IMR-90 (cell line): ENCODE measurements at regions not wholly inside any gene's neighbourhood (a gene's known extent, or its start where the extent isn't known, plus 50 kb on each side); places are given as distances from the start of the nearest gene placed in this dataset.

ENCODE experiments used
- ATAC-seq: fragments of 200-7000 bp; cut with Tn5 transposase; 2 replicates; pipeline ENCODE4 v1.9.1; 2020; ENCODE audit warnings: low read depth, mild to moderate bottlenecking, moderate library complexity
- BruUV-seq: library from RNA; stranded (reverse); fragments of 400-500 nt; replicated peaks from 2 replicates; lab custom pipeline; 2021; lab: Mats Ljungman, UMichigan
- CTCF ChIA-PET: fragments of 300-600 bp; formaldehyde crosslinking; extraction: SDS; loops from one replicate; lab custom pipeline; 2021; ENCODE audit warnings: antibody characterized with exemption; lab: Yijun Ruan, JAX
- POLR2A ChIA-PET: fragments of 300-600 bp; sonication (Branson Sonifier 250); formaldehyde crosslinking; loops from one replicate; lab custom pipeline; 2022; ENCODE audit warnings: antibody characterized with exemption; ENCODE audit not compliant: unreplicated experiment; lab: Charles Lee
- DNase-seq: peaks from one replicate; pipeline ENCODE4 v3.0.0; 2013
- H2AFZ ChIP-seq: replicated peaks from 2 replicates; pipeline ENCODE3; 2013; ENCODE audit warnings: low read length, mild to moderate bottlenecking; ENCODE audit not compliant: poor library complexity
- H2AK5ac ChIP-seq: 2 replicates; pipeline ENCODE4 v1.6.1; 2013; ENCODE audit warnings: low read depth, low read length, inconsistent platforms
- H2AK9ac ChIP-seq: replicated peaks from 2 replicates; pipeline ENCODE3; 2013; ENCODE audit warnings: mild to moderate bottlenecking, low read depth, low read length, moderate library complexity; ENCODE audit not compliant: poor library complexity
- H2BK120ac ChIP-seq: 2 replicates; pipeline ENCODE4 v1.6.1; 2013; ENCODE audit warnings: low read depth, low read length, inconsistent platforms
- H2BK15ac ChIP-seq: 3 replicates; pipeline ENCODE4 v1.6.1; 2013; ENCODE audit warnings: low read depth, low read length, inconsistent platforms
- H2BK20ac ChIP-seq: 2 replicates; pipeline ENCODE4 v1.6.1; 2013; ENCODE audit warnings: low read depth, mild to moderate bottlenecking, inconsistent platforms, low read length, moderate library complexity
- H2BK5ac ChIP-seq: 2 replicates; pipeline ENCODE4 v1.6.1; 2013; ENCODE audit warnings: mild to moderate bottlenecking, low read depth, low read length, inconsistent platforms; ENCODE audit not compliant: poor library complexity, severe bottlenecking
- H3K14ac ChIP-seq: replicated peaks from 2 replicates; pipeline ENCODE4 v1.6.1; 2013; ENCODE audit warnings: low read depth, low read length, inconsistent platforms
- H3K18ac ChIP-seq: 2 replicates; pipeline ENCODE4 v1.6.1; 2013; ENCODE audit warnings: low read depth, low read length, control low read depth
- H3K23ac ChIP-seq: 2 replicates; pipeline ENCODE4 v1.6.1; 2013; ENCODE audit warnings: low read depth, low read length, inconsistent platforms
- H3K27ac ChIP-seq: 2 replicates; pipeline ENCODE4 v1.5.1; 2013; ENCODE audit warnings: mild to moderate bottlenecking, control low read depth, low read length; ENCODE audit not compliant: insufficient read depth
- H3K27me3 ChIP-seq: 2 replicates; pipeline ENCODE4 v1.6.1; 2013; ENCODE audit warnings: low read length; ENCODE audit not compliant: control insufficient read depth, insufficient read depth
- H3K36me3 ChIP-seq: 2 replicates; pipeline ENCODE4 v1.6.1; 2013; ENCODE audit warnings: low read length, mixed read lengths; ENCODE audit not compliant: control insufficient read depth, insufficient read depth
- H3K4ac ChIP-seq: 2 replicates; pipeline ENCODE4 v1.6.1; 2013; ENCODE audit warnings: low read depth, low read length, inconsistent platforms
- H3K4me1 ChIP-seq: 2 replicates; pipeline ENCODE4 v1.6.1; 2013; ENCODE audit warnings: low read length, mixed read lengths; ENCODE audit not compliant: control insufficient read depth, insufficient read depth
- H3K4me2 ChIP-seq: 2 replicates; pipeline ENCODE4 v1.6.1; 2013; ENCODE audit warnings: low read depth, mild to moderate bottlenecking, control low read depth, low read length, moderate library complexity
- H3K4me3 ChIP-seq: 2 replicates; pipeline ENCODE4 v1.5.1; 2013; ENCODE audit warnings: low read depth, mild to moderate bottlenecking, control low read depth, low read length, moderate library complexity; ENCODE audit not compliant: insufficient read depth
- H3K56ac ChIP-seq: 2 replicates; pipeline ENCODE4 v1.6.1; 2013; ENCODE audit warnings: low read length, inconsistent platforms; ENCODE audit not compliant: insufficient read depth; ENCODE audit errors: extremely low read depth
- H3K79me1 ChIP-seq, 2 experiments: 2 replicates each; pipeline ENCODE4 v1.6.1; 2013; ENCODE audit warnings: low read length in 2 of 2, inconsistent platforms in 1 of 2, low read depth in 1 of 2
- H3K9ac ChIP-seq: 2 replicates; pipeline ENCODE4 v1.6.1; 2013; ENCODE audit warnings: low read depth, low read length, control low read depth
- H3K9me1 ChIP-seq: 2 replicates; pipeline ENCODE4 v1.6.1; 2013; ENCODE audit warnings: low read length, inconsistent platforms; ENCODE audit not compliant: insufficient read depth
- H3K9me3 ChIP-seq: 2 replicates; pipeline ENCODE4 v1.6.1; 2013; ENCODE audit warnings: low read length; ENCODE audit not compliant: control insufficient read depth, insufficient read depth
- H4K20me1 ChIP-seq: 2 replicates; pipeline ENCODE4 v1.6.1; 2013; ENCODE audit warnings: low read length, inconsistent platforms; ENCODE audit not compliant: insufficient read depth
- H4K5ac ChIP-seq: 2 replicates; pipeline ENCODE4 v1.6.1; 2013; ENCODE audit warnings: mild to moderate bottlenecking, low read depth, low read length, control low read depth
- H4K8ac ChIP-seq, 2 experiments: 2 replicates each; pipeline ENCODE4 v1.6.1; 2013; ENCODE audit warnings: low read depth in 2 of 2, low read length in 2 of 2, control low read depth in 1 of 2, inconsistent platforms in 1 of 2
- H4K91ac ChIP-seq: 2 replicates; pipeline ENCODE4 v1.6.1; 2013; ENCODE audit warnings: low read depth, low read length, inconsistent platforms; ENCODE audit not compliant: insufficient read depth
- FOS ChIP-seq: fragments of 150-350 bp; IDR thresholded peaks from 2 replicates; pipeline ENCODE4 v1.6.1; 2016; ENCODE audit warnings: low read depth, low read length
- WGBS, 2 experiments: methylation state at CpG; one replicate each; pipeline versions ENCODE4 v1.1.5 to v1.1.7; 2013; ENCODE audit warnings: missing lambda C conversion rate in 2 of 2; ENCODE audit not compliant: insufficient read length in 1 of 2; ENCODE audit errors: extremely low coverage in 2 of 2; 5-methylcytosine and 5-hydroxymethylcytosine counted together
- dilution Hi-C: fragments of 300-500 bp; cut with HindIII; formaldehyde crosslinking; loops from one replicate; pipeline ENCODE4 v1.14.3; 2018; ENCODE audit warnings: low sequenced_read_pairs; ENCODE audit not compliant: unreplicated experiment
- in situ Hi-C: fragments of 300-500 bp; cut with MboI; formaldehyde crosslinking; loops from 3 replicates; pipeline ENCODE4 v1.14.3; 2019; ENCODE audit warnings: low sequenced_read_pairs, inconsistent platforms, mixed read lengths
- intact Hi-C: fragments of 100-400 bp; cut with micrococcal nuclease; formaldehyde crosslinking; loops from 2 replicates; pipeline ENCODE4 v1.10.0; 2022

- Histone ChIP-seq H3K18ac (no peak overlapping the region), H3K14ac (no peak overlapping the region), H3K27ac (no peak overlapping the region), H2BK5ac (no peak overlapping the region), H2BK15ac (no peak overlapping the region), H3K4ac (no peak overlapping the region), H2BK120ac (no peak overlapping the region), H3K9ac (no peak overlapping the region), H3K27me3 (no peaks in the 10 kb centered on the region), H4K20me1 (no peaks in the 10 kb centered on the region), H3K9me1 (no peaks in the 10 kb centered on the region), H4K8ac (no peak overlapping the region), H2AK9ac (no peak overlapping the region), H3K4me1 (no peaks in the 10 kb centered on the region), H4K91ac (no peak overlapping the region), H2AFZ (no peak overlapping the region), H2BK20ac (no peak overlapping the region), H3K56ac (no peak overlapping the region), H3K9me3 (peaks cover 5% of the 10 kb centered on the region; the same call in 1 of the 2 replicates), H3K4me2 (no peak overlapping the region), H4K5ac (no peak overlapping the region), H3K4me3 (no peak overlapping the region), H3K36me3 (no peaks in the 10 kb centered on the region), H3K79me1 (no peaks in the 10 kb centered on the region), H2AK5ac (no peak overlapping the region), H3K23ac (no peak overlapping the region)
- ChIA-PET CTCF (no interaction called here), POLR2A (no interaction called here)
- TF ChIP-seq FOS: no peak
- no CpG with 5 or more reads among the region's 1 CpG for WGBS, 2 experiments
- ATAC-seq (no peak), DNase-seq (no peak)
- in situ Hi-C loops (no loop called here), dilution Hi-C loops (no loop called here), intact Hi-C loops (no loop called here)
- no TSS peak for BruUV-seq
These were observed 85.6 kb upstream of the ZP4 start for GRCh38 chr1:237976331-237976730.
